ENCODE measurements at regions not wholly inside any gene's neighbourhood (a gene's known extent, or its start where the extent isn't known, plus 50 kb on each side); places are given as distances from the start of the nearest gene placed in this dataset.

DNA sequence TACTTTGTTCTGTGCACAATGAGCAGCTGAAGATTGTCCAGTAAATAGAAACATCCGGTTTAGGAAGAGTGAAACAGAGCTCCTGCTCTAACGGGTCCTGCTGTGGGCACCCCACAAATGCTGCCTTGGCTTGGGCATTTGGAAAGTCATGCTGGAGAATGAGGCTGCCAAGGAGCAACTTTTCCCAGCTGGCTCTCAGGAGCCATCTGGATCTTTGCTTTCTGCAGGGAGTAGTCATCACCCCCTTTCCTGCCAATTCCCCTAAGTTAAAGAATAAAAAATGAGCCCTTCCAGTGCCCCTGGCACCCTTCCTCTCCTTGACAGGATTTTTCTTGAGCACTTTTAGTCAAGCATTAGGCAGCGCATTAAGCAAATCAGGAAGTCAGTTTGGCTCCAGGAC is 90.0 kb downstream of the FAM43A start:
- no peaks in the 10 kb centered on the region for H3K79me2 ChIP-seq (replicated peaks; ENCODE audit: insufficient read depth)
- peaks cover 8% of the 10 kb centered on the region; the same call in 2 of the 3 replicates for H3K4me1 Mint-ChIP-seq
- no peak overlapping the region for H2AFZ ChIP-seq
- no peaks in the 10 kb centered on the region for H3K4me1 ChIP-seq (ENCODE audit: insufficient read depth)
- no peaks in the 10 kb centered on the region for H3K36me3 ChIP-seq (ENCODE audit: insufficient read depth)
- no peak overlapping the region for H3K4me3 ChIP-seq
- H3K27ac Mint-ChIP-seq, result no peak overlapping the region
- TF ChIP-seq, protein P1, sequence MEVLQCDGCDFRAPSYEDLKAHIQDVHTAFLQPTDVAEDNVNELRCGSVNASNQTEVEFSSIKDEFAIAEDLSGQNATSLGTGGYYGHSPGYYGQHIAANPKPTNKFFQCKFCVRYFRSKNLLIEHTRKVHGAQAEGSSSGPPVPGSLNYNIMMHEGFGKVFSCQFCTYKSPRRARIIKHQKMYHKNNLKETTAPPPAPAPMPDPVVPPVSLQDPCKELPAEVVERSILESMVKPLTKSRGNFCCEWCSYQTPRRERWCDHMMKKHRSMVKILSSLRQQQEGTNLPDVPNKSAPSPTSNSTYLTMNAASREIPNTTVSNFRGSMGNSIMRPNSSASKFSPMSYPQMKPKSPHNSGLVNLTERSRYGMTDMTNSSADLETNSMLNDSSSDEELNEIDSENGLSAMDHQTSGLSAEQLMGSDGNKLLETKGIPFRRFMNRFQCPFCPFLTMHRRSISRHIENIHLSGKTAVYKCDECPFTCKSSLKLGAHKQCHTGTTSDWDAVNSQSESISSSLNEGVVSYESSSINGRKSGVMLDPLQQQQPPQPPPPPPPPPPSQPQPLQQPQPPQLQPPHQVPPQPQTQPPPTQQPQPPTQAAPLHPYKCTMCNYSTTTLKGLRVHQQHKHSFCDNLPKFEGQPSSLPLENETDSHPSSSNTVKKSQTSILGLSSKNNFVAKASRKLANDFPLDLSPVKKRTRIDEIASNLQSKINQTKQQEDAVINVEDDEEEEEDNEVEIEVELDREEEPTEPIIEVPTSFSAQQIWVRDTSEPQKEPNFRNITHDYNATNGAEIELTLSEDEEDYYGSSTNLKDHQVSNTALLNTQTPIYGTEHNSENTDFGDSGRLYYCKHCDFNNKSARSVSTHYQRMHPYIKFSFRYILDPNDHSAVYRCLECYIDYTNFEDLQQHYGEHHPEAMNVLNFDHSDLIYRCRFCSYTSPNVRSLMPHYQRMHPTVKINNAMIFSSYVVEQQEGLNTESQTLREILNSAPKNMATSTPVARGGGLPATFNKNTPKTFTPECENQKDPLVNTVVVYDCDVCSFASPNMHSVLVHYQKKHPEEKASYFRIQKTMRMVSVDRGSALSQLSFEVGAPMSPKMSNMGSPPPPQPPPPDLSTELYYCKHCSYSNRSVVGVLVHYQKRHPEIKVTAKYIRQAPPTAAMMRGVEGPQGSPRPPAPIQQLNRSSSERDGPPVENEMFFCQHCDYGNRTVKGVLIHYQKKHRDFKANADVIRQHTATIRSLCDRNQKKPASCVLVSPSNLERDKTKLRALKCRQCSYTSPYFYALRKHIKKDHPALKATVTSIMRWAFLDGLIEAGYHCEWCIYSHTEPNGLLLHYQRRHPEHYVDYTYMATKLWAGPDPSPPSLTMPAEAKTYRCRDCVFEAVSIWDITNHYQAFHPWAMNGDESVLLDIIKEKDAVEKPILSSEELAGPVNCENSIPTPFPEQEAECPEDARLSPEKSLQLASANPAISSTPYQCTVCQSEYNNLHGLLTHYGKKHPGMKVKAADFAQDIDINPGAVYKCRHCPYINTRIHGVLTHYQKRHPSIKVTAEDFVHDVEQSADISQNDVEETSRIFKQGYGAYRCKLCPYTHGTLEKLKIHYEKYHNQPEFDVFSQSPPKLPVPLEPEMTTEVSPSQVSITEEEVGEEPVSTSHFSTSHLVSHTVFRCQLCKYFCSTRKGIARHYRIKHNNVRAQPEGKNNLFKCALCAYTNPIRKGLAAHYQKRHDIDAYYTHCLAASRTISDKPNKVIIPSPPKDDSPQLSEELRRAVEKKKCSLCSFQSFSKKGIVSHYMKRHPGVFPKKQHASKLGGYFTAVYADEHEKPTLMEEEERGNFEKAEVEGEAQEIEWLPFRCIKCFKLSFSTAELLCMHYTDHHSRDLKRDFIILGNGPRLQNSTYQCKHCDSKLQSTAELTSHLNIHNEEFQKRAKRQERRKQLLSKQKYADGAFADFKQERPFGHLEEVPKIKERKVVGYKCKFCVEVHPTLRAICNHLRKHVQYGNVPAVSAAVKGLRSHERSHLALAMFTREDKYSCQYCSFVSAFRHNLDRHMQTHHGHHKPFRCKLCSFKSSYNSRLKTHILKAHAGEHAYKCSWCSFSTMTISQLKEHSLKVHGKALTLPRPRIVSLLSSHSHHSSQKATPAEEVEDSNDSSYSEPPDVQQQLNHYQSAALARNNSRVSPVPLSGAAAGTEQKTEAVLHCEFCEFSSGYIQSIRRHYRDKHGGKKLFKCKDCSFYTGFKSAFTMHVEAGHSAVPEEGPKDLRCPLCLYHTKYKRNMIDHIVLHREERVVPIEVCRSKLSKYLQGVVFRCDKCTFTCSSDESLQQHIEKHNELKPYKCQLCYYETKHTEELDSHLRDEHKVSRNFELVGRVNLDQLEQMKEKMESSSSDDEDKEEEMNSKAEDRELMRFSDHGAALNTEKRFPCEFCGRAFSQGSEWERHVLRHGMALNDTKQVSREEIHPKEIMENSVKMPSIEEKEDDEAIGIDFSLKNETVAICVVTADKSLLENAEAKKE (CRISPR knock-in tag; IDR thresholded peaks at IDR 0.05), result no peak
- TF ChIP-seq EZH2 (IDR thresholded peaks at IDR 0.05; ENCODE audit: low read depth, unreplicated experiment) (no peak), STAT1 (IDR thresholded peaks at IDR 0.05; ENCODE audit: unreplicated experiment) (no peak), ETS1 (IDR thresholded peaks at IDR 0.05) (no peak), ZNF331 (CRISPR knock-in tag; IDR thresholded peaks at IDR 0.05; ENCODE audit: low read depth) (no peak), POLR2AphosphoS5 (IDR thresholded peaks at IDR 0.05; ENCODE audit: low read depth) (no peak), NANOG (IDR thresholded peaks at IDR 0.05; ENCODE audit: borderline replicate concordance) (no peak), JUNB (IDR thresholded peaks at IDR 0.05; ENCODE audit: unreplicated experiment) (no peak), CREB1 (CRISPR knock-in tag; IDR thresholded peaks at IDR 0.05; ENCODE audit: low read depth) (no peak), EZH2phosphoT487 (IDR thresholded peaks at IDR 0.05; ENCODE audit: unreplicated experiment) (no peak), ZNF114 (CRISPR knock-in tag; IDR thresholded peaks at IDR 0.05) (no peak), REST (IDR thresholded peaks at IDR 0.05; ENCODE audit: unreplicated experiment) (no peak)
- TF ChIP-seq, protein P2, sequence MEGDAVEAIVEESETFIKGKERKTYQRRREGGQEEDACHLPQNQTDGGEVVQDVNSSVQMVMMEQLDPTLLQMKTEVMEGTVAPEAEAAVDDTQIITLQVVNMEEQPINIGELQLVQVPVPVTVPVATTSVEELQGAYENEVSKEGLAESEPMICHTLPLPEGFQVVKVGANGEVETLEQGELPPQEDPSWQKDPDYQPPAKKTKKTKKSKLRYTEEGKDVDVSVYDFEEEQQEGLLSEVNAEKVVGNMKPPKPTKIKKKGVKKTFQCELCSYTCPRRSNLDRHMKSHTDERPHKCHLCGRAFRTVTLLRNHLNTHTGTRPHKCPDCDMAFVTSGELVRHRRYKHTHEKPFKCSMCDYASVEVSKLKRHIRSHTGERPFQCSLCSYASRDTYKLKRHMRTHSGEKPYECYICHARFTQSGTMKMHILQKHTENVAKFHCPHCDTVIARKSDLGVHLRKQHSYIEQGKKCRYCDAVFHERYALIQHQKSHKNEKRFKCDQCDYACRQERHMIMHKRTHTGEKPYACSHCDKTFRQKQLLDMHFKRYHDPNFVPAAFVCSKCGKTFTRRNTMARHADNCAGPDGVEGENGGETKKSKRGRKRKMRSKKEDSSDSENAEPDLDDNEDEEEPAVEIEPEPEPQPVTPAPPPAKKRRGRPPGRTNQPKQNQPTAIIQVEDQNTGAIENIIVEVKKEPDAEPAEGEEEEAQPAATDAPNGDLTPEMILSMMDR (conservative IDR thresholded peaks at IDR 0.05; ENCODE audit: low read depth in 2 of 2), result no peak
- no peak overlapping the region for H3K4me3 Mint-ChIP-seq
- H3K36me3 Mint-ChIP-seq (ENCODE audit: low read depth), result no peaks in the 10 kb centered on the region
- no peaks in the 10 kb centered on the region for H3F3A ChIP-seq (replicated peaks; ENCODE audit: low read depth)
- no peak overlapping the region for H3K4me2 ChIP-seq
- no peaks in the 10 kb centered on the region for H3K27me3 ChIP-seq (ENCODE audit: insufficient read depth)
- no peak overlapping the region for H3K27ac ChIP-seq (ENCODE audit: low read depth)
- DNase-seq (ENCODE audit: low spot score) (no peak), ATAC-seq (no peak)
- peaks cover 15% of the 10 kb centered on the region for H3K27me3 Mint-ChIP-seq (ENCODE audit: insufficient read depth, low read depth, poor library complexity)
- peaks cover 5% of the 10 kb centered on the region; the same call in 1 of the 3 replicates for H3K9me3 Mint-ChIP-seq
- H3K9me2 ChIP-seq (ENCODE audit: insufficient read depth), result peaks cover 13% of the 10 kb centered on the region
- H4K20me1 ChIP-seq (replicated peaks; ENCODE audit: insufficient read depth), result no peaks in the 10 kb centered on the region

Data from GM23338 (cell line).